Ishikawa (cell line): ENCODE measurements at regions not wholly inside any gene's neighbourhood (a gene's known extent, or its start where the extent isn't known, plus 50 kb on each side); places are given as distances from the start of the nearest gene placed in this dataset.

ENCODE experiments used
- CEBPB ChIP-seq: IDR thresholded peaks from 2 replicates; pipeline ENCODE4 v1.6.1; 2012
- CREB1 ChIP-seq: IDR thresholded peaks from 2 replicates; pipeline ENCODE4 v1.6.1; 2012; ENCODE audit warnings: low read depth
- EGR1 ChIP-seq: IDR thresholded peaks from 2 replicates; pipeline ENCODE4 v1.6.1; 2012
- EP300 ChIP-seq: IDR thresholded peaks from 2 replicates; pipeline ENCODE4 v1.6.1; 2012; ENCODE audit warnings: borderline replicate concordance
- FOXM1 ChIP-seq: IDR thresholded peaks from 2 replicates; pipeline ENCODE4 v1.6.1; 2012; ENCODE audit warnings: low read depth, borderline replicate concordance
- MAX ChIP-seq: IDR thresholded peaks from 2 replicates; pipeline ENCODE4 v1.6.1; 2012
- NFIC ChIP-seq: IDR thresholded peaks from 2 replicates; pipeline ENCODE4 v1.6.1; 2012
- RAD21 ChIP-seq: IDR thresholded peaks from 2 replicates; pipeline ENCODE4 v1.6.1; 2012; ENCODE audit warnings: low read depth
- REST ChIP-seq: IDR thresholded peaks from 2 replicates; pipeline ENCODE4 v1.6.1; 2012; ENCODE audit warnings: low read depth, mild to moderate bottlenecking
- TAF1 ChIP-seq: IDR thresholded peaks from 2 replicates; pipeline ENCODE4 v1.6.1; 2012; ENCODE audit warnings: low read depth, mild to moderate bottlenecking
- TCF12 ChIP-seq: IDR thresholded peaks from 2 replicates; pipeline ENCODE4 v1.6.1; 2012; ENCODE audit warnings: low read depth
- TEAD4 ChIP-seq: IDR thresholded peaks from 2 replicates; pipeline ENCODE4 v1.6.1; 2012
- USF1 ChIP-seq: IDR thresholded peaks from 2 replicates; pipeline ENCODE4 v1.6.1; 2012
- YY1 ChIP-seq: IDR thresholded peaks from 2 replicates; pipeline ENCODE4 v1.6.1; 2012; ENCODE audit warnings: low read depth
- ZBTB7A ChIP-seq: IDR thresholded peaks from 2 replicates; pipeline ENCODE4 v1.6.1; 2012; ENCODE audit warnings: low read depth

- TF ChIP-seq EGR1 (no peak), NFIC (no peak), USF1 (no peak)
Observed at GRCh38 chr3:94568041-94568440, 505.2 kb downstream of the NSUN3 start.

GRCh38 chr3:94573337-94573736, 510.5 kb downstream of the NSUN3 start:
- TF ChIP-seq MAX (no peak), USF1 (no peak), CEBPB (no peak), FOXM1 (no peak), TCF12 (no peak), EP300 (no peak), REST (no peak), TAF1 (no peak), NFIC (no peak), RAD21 (no peak), EGR1 (no peak), CREB1 (no peak)

- TF ChIP-seq ZBTB7A: no peak
- no peak for TF ChIP-seq FOXM1
- no peak for TF ChIP-seq YY1
- no peak for TF ChIP-seq TAF1
- TF ChIP-seq EP300: no peak
- no peak for TF ChIP-seq TCF12
- TF ChIP-seq CREB1: no peak
- TF ChIP-seq USF1: no peak
- TF ChIP-seq MAX: no peak
- TF ChIP-seq NFIC: no peak
- no peak for TF ChIP-seq EGR1
- TF ChIP-seq REST: no peak
- TF ChIP-seq TEAD4: no peak
- no peak for TF ChIP-seq CEBPB
- no peak for TF ChIP-seq RAD21
Observed at GRCh38 chr3:94587291-94587690, 524.4 kb downstream of the NSUN3 start.

GRCh38 chr3:94593526-94594150, 530.8 kb downstream of the NSUN3 start:
- no peak for TF ChIP-seq TEAD4

- TF ChIP-seq TCF12 (no peak), NFIC (no peak), YY1 (no peak), ZBTB7A (no peak), RAD21 (no peak), TAF1 (no peak), USF1 (no peak), CEBPB (no peak), EGR1 (no peak), TEAD4 (no peak), EP300 (no peak), FOXM1 (no peak)
Observed at GRCh38 chr3:94596141-94596540, 533.3 kb downstream of the NSUN3 start.
